GM12864 (cell line): ENCODE measurements at regions not wholly inside any gene's neighbourhood (a gene's known extent, or its start where the extent isn't known, plus 50 kb on each side); places are given as distances from the start of the nearest gene placed in this dataset.
"Not testable (repeated sequence)": the region's sequence is repeated elsewhere in the genome, so short reads cannot be mapped to it uniquely, and the experiment has no call there.

Source experiments
- DNase-seq: peaks from one replicate; pipeline ENCODE4 v3.0.0-alpha.2; 2011; ENCODE audit warnings: low read depth
- H3K4me3 ChIP-seq: 2 replicates; pipeline ENCODE4 v1.5.1; 2011; ENCODE audit warnings: mild to moderate bottlenecking, low read depth, low read length, control low read depth
- CTCF ChIP-seq: IDR thresholded peaks from 2 replicates; pipeline ENCODE4 v1.5.1; 2011; ENCODE audit warnings: low read depth, mild to moderate bottlenecking, moderate library complexity, low read length, control low read depth, inconsistent platforms; ENCODE audit errors: missing control alignments

GRCh38 chr5:156087577-156088110, 239.3 kb upstream of the SGCD start:
- H3K4me3 ChIP-seq = no peak overlapping the region
- no peak for TF ChIP-seq CTCF

GRCh38 chr5:156089955-156090940, 236.7 kb upstream of the SGCD start:
- H3K4me3 ChIP-seq, DNase-seq: not testable (repeated sequence)

More at GRCh38 chr5:156087577-156088110, 239.3 kb upstream of the SGCD start:
- DNase-seq = no peak

GRCh38 chr5:156093024-156093423, 233.9 kb upstream of the SGCD start:
- TF ChIP-seq CTCF = no peak
- no peak for DNase-seq
- H3K4me3 ChIP-seq = no peak overlapping the region

- H3K4me3 ChIP-seq = no peak overlapping the region
- no peak for TF ChIP-seq CTCF
- no peak for DNase-seq
Observed at GRCh38 chr5:156094001-156094400, 233.0 kb upstream of the SGCD start.

- no peak overlapping the region for H3K4me3 ChIP-seq
- no peak for TF ChIP-seq CTCF
- no peak for DNase-seq
Observed at GRCh38 chr5:156095709-156096241, 231.2 kb upstream of the SGCD start.

GRCh38 chr5:156096259-156096658, 230.7 kb upstream of the SGCD start:
- no peak for TF ChIP-seq CTCF
- no peak for DNase-seq
- no peak overlapping the region for H3K4me3 ChIP-seq

- H3K4me3 ChIP-seq = no peak overlapping the region
- no peak for TF ChIP-seq CTCF
- no peak for DNase-seq
Observed at GRCh38 chr5:156103155-156103885, 223.6 kb upstream of the SGCD start.
